B cell (primary cell): ENCODE measurements at regions not wholly inside any gene's neighbourhood (a gene's known extent, or its start where the extent isn't known, plus 50 kb on each side); places are given as distances from the start of the nearest gene placed in this dataset.

ENCODE experiments used
- ATAC-seq: fragments of 200-7000 bp; cut with Tn5 transposase; one replicate; pipeline ENCODE4 v1.10.0; 2021; ENCODE audit warnings: low read depth, mild to moderate bottlenecking, moderate number of reproducible peaks, moderate library complexity
- CTCF ChIA-PET: fragments of 350-600 bp; sonication (Branson Sonifier 250); formaldehyde crosslinking; loops from one replicate; lab custom pipeline; 2021; ENCODE audit warnings: antibody characterized with exemption, inconsistent platforms; lab: Charles Lee
- POLR2A ChIA-PET: fragments of 350-600 bp; sonication (Branson Sonifier 250); formaldehyde crosslinking; loops from one replicate; lab custom pipeline; 2021; ENCODE audit warnings: antibody characterized with exemption; lab: Charles Lee
- DNase-seq: peaks from one replicate; pipeline ENCODE4 v3.0.0; 2013
- H2AFZ ChIP-seq: 2 replicates; pipeline ENCODE4 v1.6.1; 2012; ENCODE audit warnings: mild to moderate bottlenecking, low read depth, low read length; ENCODE audit not compliant: insufficient read depth, poor library complexity, severe bottlenecking
- H3K27ac ChIP-seq, 2 donors: 1 replicate in 1 of 2; 2 replicates in 1 of 2; pipeline ENCODE4 v1.5.1; 2012 to 2013; ENCODE audit warnings: low read length in 2 of 2, mild to moderate bottlenecking in 2 of 2, moderate library complexity in 1 of 2
- H3K27me3 ChIP-seq, 4 experiments: fragments of 200-600 bp in 1 of 4; sonication (generic) in 1 of 4; replicated peaks in 1 of 4; 1 replicate in 2 of 4; 2 replicates in 2 of 4; pipeline versions ENCODE4 v1.6.1 to v1.7.0; 2013 to 2016; ENCODE audit warnings: low read length in 3 of 4, mild to moderate bottlenecking in 2 of 4, mixed read lengths in 1 of 4, moderate library complexity in 1 of 4; ENCODE audit not compliant: insufficient read depth in 4 of 4, control insufficient read depth in 3 of 4; ENCODE audit errors: control extremely low read depth in 1 of 4
- H3K36me3 ChIP-seq, 2 experiments: replicated peaks in 1 of 2; 1 replicate in 1 of 2; 2 replicates in 1 of 2; pipeline versions ENCODE4 v1.6.1 to v1.7.1; 2013; ENCODE audit warnings: low read length in 1 of 2; ENCODE audit not compliant: insufficient read depth in 2 of 2, control insufficient read depth in 1 of 2; ENCODE audit errors: control extremely low read depth in 1 of 2, extremely low read depth in 1 of 2
- H3K4me1 ChIP-seq, 2 donors: fragments of 200-600 bp in 1 of 2; sonication (generic) in 1 of 2; 1 replicate in 1 of 2; 2 replicates in 1 of 2; pipeline versions ENCODE4 v1.5.1 to v1.6.1; 2013 to 2017; ENCODE audit warnings: low read length in 2 of 2; ENCODE audit not compliant: control insufficient read depth in 2 of 2, insufficient read depth in 2 of 2
- H3K4me2 ChIP-seq: replicated peaks from 2 replicates; pipeline ENCODE3; 2012; ENCODE audit warnings: mild to moderate bottlenecking, low read depth, low read length; ENCODE audit not compliant: poor library complexity, severe bottlenecking
- H3K4me3 ChIP-seq, 5 experiments: fragments of 200-600 bp in 1 of 5; sonication (generic) in 1 of 5; 1 replicate in 3 of 5; 2 replicates in 2 of 5; pipeline versions ENCODE4 v1.5.1 to v1.7.0; 2011 to 2016; ENCODE audit warnings: low read length in 4 of 5, mild to moderate bottlenecking in 4 of 5, low read depth in 2 of 5, control low read depth in 1 of 5, moderate library complexity in 1 of 5; ENCODE audit not compliant: insufficient read depth in 1 of 5; ENCODE audit errors: control extremely low read depth in 1 of 5, extremely low read depth in 1 of 5
- H3K79me2 ChIP-seq: fragments of 200-600 bp; sonication (generic); one replicate; pipeline ENCODE4 v1.6.0; 2016; ENCODE audit warnings: low read length; ENCODE audit not compliant: control insufficient read depth, insufficient read depth
- H3K9ac ChIP-seq: fragments of 200-600 bp; sonication (generic); 2 replicates; pipeline ENCODE4 v1.6.1; 2017; ENCODE audit warnings: mild to moderate bottlenecking, low read length, moderate library complexity
- H3K9me3 ChIP-seq, 3 donors: one replicate each; pipeline versions ENCODE4 v1.6.1 to v1.7.1; 2013; ENCODE audit warnings: low read length in 2 of 3; ENCODE audit not compliant: control insufficient read depth in 2 of 3, insufficient read depth in 1 of 3; ENCODE audit errors: control extremely low read depth in 1 of 3
- H4K20me1 ChIP-seq: 2 replicates; pipeline ENCODE4 v1.6.0; 2012; ENCODE audit warnings: mild to moderate bottlenecking, low read length; ENCODE audit not compliant: insufficient read depth, control insufficient read depth, poor library complexity, severe bottlenecking
- H3K27ac Mint-ChIP-seq: one replicate; pipeline ENCODE4 v1.8.0; 2021; ENCODE audit warnings: mixed read lengths
- H3K27me3 Mint-ChIP-seq: one replicate; pipeline ENCODE4 v1.8.0; 2021; ENCODE audit warnings: mixed read lengths
- H3K4me1 Mint-ChIP-seq: one replicate; pipeline ENCODE4 v1.8.0; 2021; ENCODE audit warnings: mixed read lengths
- H3K4me3 Mint-ChIP-seq: one replicate; pipeline ENCODE4 v1.8.0; 2021; ENCODE audit warnings: mixed read lengths
- H3K9me3 Mint-ChIP-seq: one replicate; pipeline ENCODE4 v1.8.0; 2022; ENCODE audit warnings: mixed read lengths; ENCODE audit not compliant: insufficient read depth
- EZH2 ChIP-seq: IDR thresholded peaks from 2 replicates; pipeline ENCODE4 v1.6.1; 2012; ENCODE audit warnings: borderline replicate concordance, low read depth, mild to moderate bottlenecking, moderate library complexity, low read length; ENCODE audit not compliant: insufficient read depth, poor library complexity, severe bottlenecking
- WGBS: methylation state at CpG from one replicate; pipeline ENCODE4 v1.1.5; 2013; ENCODE audit warnings: missing lambda C conversion rate; ENCODE audit not compliant: insufficient coverage; 5-methylcytosine and 5-hydroxymethylcytosine counted together
- intact Hi-C: fragments of 100-400 bp; cut with micrococcal nuclease; formaldehyde crosslinking; loops from one replicate; pipeline ENCODE4 v1.10.0; 2022
- TF ChIP-seq, protein P1 (sequence below): fragments of 200-600 bp; IDR thresholded peaks from one replicate; pipeline ENCODE4 v1.8.0; 2022; ENCODE audit warnings: antibody characterized with exemption, mild to moderate bottlenecking

DNA sequence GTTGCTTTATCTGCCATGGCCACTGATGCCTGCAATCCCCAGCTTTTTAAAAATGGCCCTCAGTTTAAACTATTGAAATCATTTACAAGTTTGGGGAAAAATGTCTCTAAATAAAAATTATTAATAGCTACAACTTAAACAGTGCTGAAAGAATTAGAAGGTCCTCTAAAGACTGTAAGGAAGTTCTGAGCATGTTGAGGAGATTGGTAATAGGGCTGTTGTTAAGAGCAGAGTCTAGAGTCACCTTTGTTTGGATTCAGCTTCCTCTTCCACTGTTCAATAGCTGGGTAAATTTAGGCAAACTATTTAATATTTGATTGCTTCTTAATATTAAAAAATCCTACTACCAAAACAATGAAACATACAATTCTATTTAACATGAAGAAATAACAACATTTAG, 1127.1 kb upstream of the DDX18 start:
- Histone ChIP-seq H3K4me2 (no peak overlapping the region), H3K27me3 (no peaks in the 10 kb centered on the region), H3K79me2 (no peaks in the 10 kb centered on the region), H4K20me1 (no peaks in the 10 kb centered on the region), H3K9ac (no peak overlapping the region), H2AFZ (no peak overlapping the region), H3K36me3 (no peaks in the 10 kb centered on the region), H3K4me3 (no peak overlapping the region), H3K4me1 (no peaks in the 10 kb centered on the region), H3K9me3 (no peaks in the 10 kb centered on the region), H3K27ac (no peak overlapping the region)
- no peak overlapping the region for H3K4me3 Mint-ChIP-seq
- intact Hi-C loops = no loop called here
- ChIA-PET CTCF (no interaction called here), POLR2A (no interaction called here)
- no peak for TF ChIP-seq EZH2
- TF ChIP-seq, protein P1, sequence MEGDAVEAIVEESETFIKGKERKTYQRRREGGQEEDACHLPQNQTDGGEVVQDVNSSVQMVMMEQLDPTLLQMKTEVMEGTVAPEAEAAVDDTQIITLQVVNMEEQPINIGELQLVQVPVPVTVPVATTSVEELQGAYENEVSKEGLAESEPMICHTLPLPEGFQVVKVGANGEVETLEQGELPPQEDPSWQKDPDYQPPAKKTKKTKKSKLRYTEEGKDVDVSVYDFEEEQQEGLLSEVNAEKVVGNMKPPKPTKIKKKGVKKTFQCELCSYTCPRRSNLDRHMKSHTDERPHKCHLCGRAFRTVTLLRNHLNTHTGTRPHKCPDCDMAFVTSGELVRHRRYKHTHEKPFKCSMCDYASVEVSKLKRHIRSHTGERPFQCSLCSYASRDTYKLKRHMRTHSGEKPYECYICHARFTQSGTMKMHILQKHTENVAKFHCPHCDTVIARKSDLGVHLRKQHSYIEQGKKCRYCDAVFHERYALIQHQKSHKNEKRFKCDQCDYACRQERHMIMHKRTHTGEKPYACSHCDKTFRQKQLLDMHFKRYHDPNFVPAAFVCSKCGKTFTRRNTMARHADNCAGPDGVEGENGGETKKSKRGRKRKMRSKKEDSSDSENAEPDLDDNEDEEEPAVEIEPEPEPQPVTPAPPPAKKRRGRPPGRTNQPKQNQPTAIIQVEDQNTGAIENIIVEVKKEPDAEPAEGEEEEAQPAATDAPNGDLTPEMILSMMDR = no peak
- no peaks in the 10 kb centered on the region for H3K4me1 Mint-ChIP-seq
- H3K9me3 Mint-ChIP-seq = no peaks in the 10 kb centered on the region
- DNase-seq (no peak), ATAC-seq (no peak)
- no peak overlapping the region for H3K27ac Mint-ChIP-seq
- no peaks in the 10 kb centered on the region for H3K27me3 Mint-ChIP-seq

DNA sequence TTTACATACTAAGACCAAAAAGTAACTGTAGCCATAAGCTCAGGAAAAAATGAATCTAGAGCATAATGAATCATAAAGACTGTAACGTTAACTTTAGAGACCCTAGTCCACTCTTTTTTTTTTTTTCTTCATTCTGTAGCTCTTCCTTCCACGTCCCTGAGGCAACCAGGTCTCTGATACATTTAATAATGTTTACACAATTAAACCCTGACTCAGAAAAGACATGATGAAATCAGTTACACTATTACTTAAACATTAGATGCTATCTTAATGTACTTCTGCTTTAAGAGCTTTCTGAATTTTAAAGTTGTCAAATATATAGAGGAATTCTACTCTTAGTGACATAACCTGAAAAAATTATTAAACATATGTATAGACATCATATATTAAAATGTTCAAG, 1121.5 kb upstream of the DDX18 start:
- H3K4me1 Mint-ChIP-seq = no peaks in the 10 kb centered on the region
- H3K9ac ChIP-seq = no peak overlapping the region
- H3K9me3 ChIP-seq = no peaks in the 10 kb centered on the region
- no peaks in the 10 kb centered on the region for H3K36me3 ChIP-seq
- no peak overlapping the region for H3K4me3 Mint-ChIP-seq
- no peak overlapping the region for H3K4me3 ChIP-seq
- intact Hi-C loops = no loop called here
- H2AFZ ChIP-seq = no peak overlapping the region
- TF ChIP-seq, protein P1 = no peak
- no peak for TF ChIP-seq EZH2
- no peak overlapping the region for H3K27ac Mint-ChIP-seq
- ATAC-seq (no peak), DNase-seq (no peak)
- no peak overlapping the region for H3K4me2 ChIP-seq
- ChIA-PET POLR2A (no interaction called here), CTCF (no interaction called here)
- no peaks in the 10 kb centered on the region for H3K9me3 Mint-ChIP-seq
- H3K27me3 Mint-ChIP-seq = no peaks in the 10 kb centered on the region
- H3K79me2 ChIP-seq = no peaks in the 10 kb centered on the region
- no peaks in the 10 kb centered on the region for H3K27me3 ChIP-seq
- H3K4me1 ChIP-seq = no peaks in the 10 kb centered on the region
- no peak overlapping the region for H3K27ac ChIP-seq
- H4K20me1 ChIP-seq = no peaks in the 10 kb centered on the region
- no CpG with 5 or more reads among the region's 2 CpGs for WGBS
